SK-N-SH (cell line): ENCODE measurements at regions not wholly inside any gene's neighbourhood (a gene's known extent, or its start where the extent isn't known, plus 50 kb on each side); places are given as distances from the start of the nearest gene placed in this dataset.

ENCODE experiments used
- CTCF ChIA-PET: fragments of 300-600, 350-600 bp; formaldehyde crosslinking; extraction: SDS; loops from one replicate; lab custom pipeline; 2021; lab: Yijun Ruan, JAX
- POLR2A ChIA-PET: fragments of 350-600 bp; sonication (Branson Sonifier 250); formaldehyde crosslinking; extraction: SDS; loops from one replicate; lab custom pipeline; 2020; ENCODE audit warnings: antibody characterized with exemption, inconsistent platforms; lab: Yijun Ruan, JAX
- DNase-seq: peaks from one replicate; pipeline ENCODE4 v3.0.0; 2012
- H2AFZ ChIP-seq: fragments of 200-600 bp; sonication (generic); 2 replicates; pipeline ENCODE4 v1.8.1; 2016; ENCODE audit warnings: antibody characterized with exemption, mild to moderate bottlenecking, low read depth
- H3F3A ChIP-seq: fragments of 200-600 bp; sonication (generic); replicated peaks from 2 replicates; pipeline ENCODE3; 2016; ENCODE audit warnings: antibody characterized with exemption, mild to moderate bottlenecking; ENCODE audit not compliant: insufficient read depth
- H3K27ac ChIP-seq, 2 experiments: fragments of 200-500 bp in 1 of 2; fragments of 200-600 bp in 1 of 2; sonication (Bioruptor generic) in 1 of 2; sonication (generic), shearing (Covaris generic) in 1 of 2; 2 replicates each; pipeline versions ENCODE4 v1.5.1 to v1.6.1; 2014 to 2016; ENCODE audit warnings: low read depth in 2 of 2, inconsistent platforms in 1 of 2, low read length in 1 of 2, mild to moderate bottlenecking in 1 of 2, mixed read lengths in 1 of 2
- H3K27me3 ChIP-seq: fragments of 200-600 bp; sonication (generic), shearing (Covaris generic); 2 replicates; pipeline ENCODE4 v1.6.1; 2016; ENCODE audit warnings: mixed run types; ENCODE audit not compliant: insufficient read depth
- H3K36me3 ChIP-seq, 2 experiments: fragments of 200-500 bp in 1 of 2; fragments of 200-600 bp in 1 of 2; sonication (Bioruptor generic) in 1 of 2; sonication (generic) in 1 of 2; replicated peaks in 1 of 2; 2 replicates each; pipeline versions ENCODE3 to v1.5.1; 2014 to 2016; ENCODE audit warnings: low read length in 1 of 2, mild to moderate bottlenecking in 1 of 2; ENCODE audit not compliant: insufficient read depth in 2 of 2, control insufficient read depth in 1 of 2
- H3K4me1 ChIP-seq, 2 experiments: fragments of 200-500 bp in 1 of 2; fragments of 200-600 bp in 1 of 2; sonication (Bioruptor generic) in 1 of 2; sonication (generic), shearing (Covaris generic) in 1 of 2; 2 replicates each; pipeline versions ENCODE4 v1.5.1 to v1.6.1; 2014 to 2016; ENCODE audit warnings: low read depth in 1 of 2, low read length in 1 of 2, mixed run types in 1 of 2; ENCODE audit not compliant: insufficient read depth in 2 of 2, control insufficient read depth in 1 of 2
- H3K4me2 ChIP-seq: fragments of 200-600 bp; sonication (generic), shearing (Covaris generic); 2 replicates; pipeline ENCODE4 v1.6.1; 2017; ENCODE audit warnings: mixed run types
- H3K4me3 ChIP-seq, 2 experiments: fragments of 200-500 bp in 1 of 2; fragments of 200-600 bp in 1 of 2; sonication (Bioruptor generic) in 1 of 2; sonication (generic), shearing (Covaris generic) in 1 of 2; 2 replicates each; pipeline versions ENCODE4 v1.5.1 to v1.8.1; 2014 to 2016; ENCODE audit warnings: low read depth in 2 of 2, inconsistent platforms in 1 of 2, low read length in 1 of 2, mild to moderate bottlenecking in 1 of 2, mixed read lengths in 1 of 2, moderate library complexity in 1 of 2
- H3K79me2 ChIP-seq: fragments of 200-600 bp; sonication (generic); 2 replicates; pipeline ENCODE4 v1.8.1; 2017; ENCODE audit warnings: mild to moderate bottlenecking; ENCODE audit not compliant: insufficient read depth
- H3K9ac ChIP-seq: fragments of 200-600 bp; sonication (generic); 2 replicates; pipeline ENCODE4 v1.6.1; 2017; ENCODE audit warnings: mixed run types
- H3K9me2 ChIP-seq: fragments of 200-600 bp; sonication (generic); 2 replicates; pipeline ENCODE4 v1.6.1; 2017; ENCODE audit warnings: mixed run types
- H3K9me3 ChIP-seq: fragments of 200-600 bp; sonication (generic); 2 replicates; pipeline ENCODE4 v1.6.1; 2017; ENCODE audit warnings: mixed run types, mild to moderate bottlenecking, moderate library complexity
- H4K20me1 ChIP-seq: fragments of 200-600 bp; sonication (generic); 2 replicates; pipeline ENCODE4 v1.6.1; 2017; ENCODE audit warnings: mild to moderate bottlenecking, mixed run types; ENCODE audit not compliant: insufficient read depth
- ELF1 ChIP-seq: IDR thresholded peaks from 2 replicates; pipeline ENCODE4 v1.4.0; 2012
- EP300 ChIP-seq, 2 experiments: IDR thresholded peaks; 2 replicates each; pipeline versions ENCODE4 v1.4.0 to v1.6.1; 2012; ENCODE audit warnings: borderline replicate concordance in 1 of 2, low read depth in 1 of 2, low read length in 1 of 2
- EZH2phosphoT487 ChIP-seq: fragments of 200-600 bp; sonication (generic); IDR thresholded peaks from 2 replicates; pipeline ENCODE4 v1.6.1; 2017; ENCODE audit warnings: low read depth, mixed run types, mild to moderate bottlenecking, antibody characterized with exemption, moderate library complexity, borderline replicate concordance
- FOSL2 ChIP-seq: IDR thresholded peaks from 2 replicates; pipeline ENCODE4 v1.4.0; 2012; ENCODE audit warnings: low read depth, mild to moderate bottlenecking, moderate library complexity, borderline replicate concordance
- FOXM1 ChIP-seq: IDR thresholded peaks from 2 replicates; pipeline ENCODE4 v1.4.0; 2012; ENCODE audit warnings: low read depth, mild to moderate bottlenecking
- IRF3 ChIP-seq: fragments of 150-350 bp; IDR thresholded peaks from 2 replicates; pipeline ENCODE4 v1.6.1; 2016; ENCODE audit warnings: mild to moderate bottlenecking, low read depth, low read length
- MEF2A ChIP-seq: IDR thresholded peaks from 2 replicates; pipeline ENCODE4 v1.4.0; 2012; ENCODE audit warnings: low read depth, borderline replicate concordance
- POLR2AphosphoS5 ChIP-seq: IDR thresholded peaks from 2 replicates; pipeline ENCODE4 v1.6.1; 2012; ENCODE audit warnings: low read depth, low read length
- RCOR1 ChIP-seq: fragments of 150-350 bp; IDR thresholded peaks from 2 replicates; pipeline ENCODE4 v1.6.1; 2017; ENCODE audit warnings: antibody characterized with exemption, low read length
- RFX5 ChIP-seq: IDR thresholded peaks from 2 replicates; pipeline ENCODE4 v1.6.1; 2012; ENCODE audit warnings: mild to moderate bottlenecking, improper control_type of control experiment, low read length
- SMC3 ChIP-seq: IDR thresholded peaks from 2 replicates; pipeline ENCODE4 v1.6.1; 2012; ENCODE audit warnings: low read depth, low read length, improper control_type of control experiment
- TAF1 ChIP-seq: IDR thresholded peaks from 2 replicates; pipeline ENCODE4 v1.6.1; 2012; ENCODE audit warnings: low read depth, mild to moderate bottlenecking, low read length, moderate library complexity, borderline replicate concordance
- USF1 ChIP-seq: IDR thresholded peaks from 2 replicates; pipeline ENCODE4 v1.4.0; 2012; ENCODE audit warnings: low read depth, borderline replicate concordance
- WGBS: methylation state at CpG from one replicate; pipeline ENCODE4 v1.1.6; 2017; ENCODE audit warnings: low lambda C conversion rate; 5-methylcytosine and 5-hydroxymethylcytosine counted together
- TF ChIP-seq, protein P1 (sequence below): fragments of 150-350 bp; IDR thresholded peaks from 2 replicates; pipeline ENCODE4 v1.6.1; 2017; ENCODE audit warnings: antibody characterized with exemption, low read length, low read depth, borderline replicate concordance
- TF ChIP-seq, protein P2 (sequence below): IDR thresholded peaks from 2 replicates; pipeline ENCODE4 v1.4.0; 2012; ENCODE audit warnings: low read depth, borderline replicate concordance

DNA sequence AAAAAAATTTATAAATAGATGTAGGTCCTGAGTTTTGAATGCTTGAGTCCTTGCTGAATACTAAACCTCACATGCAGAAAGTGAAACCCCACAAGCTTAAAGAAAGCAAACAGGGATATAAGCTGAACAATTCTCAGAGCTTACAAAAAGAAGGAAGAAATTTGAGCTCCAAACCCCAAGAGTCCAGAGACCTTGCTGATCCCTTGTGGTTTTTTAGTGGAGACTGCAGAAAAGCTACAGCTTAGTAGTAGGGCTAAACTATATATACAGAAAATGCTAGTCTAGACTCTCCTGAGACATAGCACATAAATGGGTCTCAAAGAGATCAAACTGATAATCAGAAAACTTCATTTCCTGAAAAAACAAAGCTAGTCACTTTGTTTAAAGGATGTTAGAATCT lies 1548.1 kb upstream of the ZEB2 start:
- Histone ChIP-seq H3K36me3 (peaks cover 0 to 5% of the 10 kb centered on the region in 2 experiments), H3K79me2 (no peaks in the 10 kb centered on the region), H2AFZ (no peak overlapping the region), H3K4me2 (no peak overlapping the region), H3K9me2 (no peaks in the 10 kb centered on the region), H3K9ac (no peak overlapping the region), H3K9me3 (peaks cover 15% of the 10 kb centered on the region), H3K27me3 (no peaks in the 10 kb centered on the region), H3K4me1 (no peaks in the 10 kb centered on the region), H3K4me3 (no peak overlapping the region), H3K27ac (no peak overlapping the region), H3F3A (no peaks in the 10 kb centered on the region), H4K20me1 (no peaks in the 10 kb centered on the region)
- DNase-seq = no peak
- TF ChIP-seq POLR2AphosphoS5 (no peak), ELF1 (no peak), EZH2phosphoT487 (no peak), FOXM1 (no peak), EP300 (IDR thresholded peaks at IDR 0.05; ENCODE audit: borderline replicate concordance in 1 of 2, low read depth in 1 of 2, low read length in 1 of 2) (no peak), SMC3 (no peak)
- POLR2A ChIA-PET = no interaction called here
- CTCF ChIA-PET = no interaction called here

- H3K4me2 ChIP-seq = no peak overlapping the region
- H3K9me2 ChIP-seq = no peaks in the 10 kb centered on the region
- TF ChIP-seq USF1 (no peak), FOSL2 (no peak), RCOR1 (no peak), EZH2phosphoT487 (no peak), ELF1 (no peak), RFX5 (no peak), IRF3 (no peak), MEF2A (no peak), FOXM1 (no peak), SMC3 (no peak), TAF1 (no peak)
- TF ChIP-seq, protein P1, sequence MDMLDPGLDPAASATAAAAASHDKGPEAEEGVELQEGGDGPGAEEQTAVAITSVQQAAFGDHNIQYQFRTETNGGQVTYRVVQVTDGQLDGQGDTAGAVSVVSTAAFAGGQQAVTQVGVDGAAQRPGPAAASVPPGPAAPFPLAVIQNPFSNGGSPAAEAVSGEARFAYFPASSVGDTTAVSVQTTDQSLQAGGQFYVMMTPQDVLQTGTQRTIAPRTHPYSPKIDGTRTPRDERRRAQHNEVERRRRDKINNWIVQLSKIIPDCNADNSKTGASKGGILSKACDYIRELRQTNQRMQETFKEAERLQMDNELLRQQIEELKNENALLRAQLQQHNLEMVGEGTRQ = no peak
- TF ChIP-seq, protein P2, sequence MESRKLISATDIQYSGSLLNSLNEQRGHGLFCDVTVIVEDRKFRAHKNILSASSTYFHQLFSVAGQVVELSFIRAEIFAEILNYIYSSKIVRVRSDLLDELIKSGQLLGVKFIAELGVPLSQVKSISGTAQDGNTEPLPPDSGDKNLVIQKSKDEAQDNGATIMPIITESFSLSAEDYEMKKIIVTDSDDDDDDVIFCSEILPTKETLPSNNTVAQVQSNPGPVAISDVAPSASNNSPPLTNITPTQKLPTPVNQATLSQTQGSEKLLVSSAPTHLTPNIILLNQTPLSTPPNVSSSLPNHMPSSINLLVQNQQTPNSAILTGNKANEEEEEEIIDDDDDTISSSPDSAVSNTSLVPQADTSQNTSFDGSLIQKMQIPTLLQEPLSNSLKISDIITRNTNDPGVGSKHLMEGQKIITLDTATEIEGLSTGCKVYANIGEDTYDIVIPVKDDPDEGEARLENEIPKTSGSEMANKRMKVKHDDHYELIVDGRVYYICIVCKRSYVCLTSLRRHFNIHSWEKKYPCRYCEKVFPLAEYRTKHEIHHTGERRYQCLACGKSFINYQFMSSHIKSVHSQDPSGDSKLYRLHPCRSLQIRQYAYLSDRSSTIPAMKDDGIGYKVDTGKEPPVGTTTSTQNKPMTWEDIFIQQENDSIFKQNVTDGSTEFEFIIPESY = no peak
- no peaks in the 10 kb centered on the region for H3K27me3 ChIP-seq
- H3F3A ChIP-seq = no peaks in the 10 kb centered on the region
- H2AFZ ChIP-seq = no peak overlapping the region
- no peaks in the 10 kb centered on the region for H4K20me1 ChIP-seq
- H3K4me3 ChIP-seq = no peak overlapping the region
- no peaks in the 10 kb centered on the region for H3K4me1 ChIP-seq
- no peaks in the 10 kb centered on the region for H3K36me3 ChIP-seq
- ChIA-PET CTCF (interaction anchor here (1.1 kb wide), 1 partner anchor 19 kb away, joined by 4 read pairs; no protein-coding TSS in a partner anchor), POLR2A (no interaction called here)
- H3K9me3 ChIP-seq = no peaks in the 10 kb centered on the region
- no peak overlapping the region for H3K27ac ChIP-seq
- H3K79me2 ChIP-seq = no peaks in the 10 kb centered on the region
- WGBS = 82% methylated on average over 1 of the region's 1 CpG
- no peak overlapping the region for H3K9ac ChIP-seq
- no peak for DNase-seq
Measured at GRCh38 chr2:146048141-146048540, 1528.2 kb upstream of the ZEB2 start.
